ENCODE measurements at regions not wholly inside any gene's neighbourhood (a gene's known extent, or its start where the extent isn't known, plus 50 kb on each side); places are given as distances from the start of the nearest gene placed in this dataset.

- DNase-seq: no peak
Observed at GRCh38 chr3:161555320-161555719, 58.7 kb downstream of the OTOL1 start.

DNA sequence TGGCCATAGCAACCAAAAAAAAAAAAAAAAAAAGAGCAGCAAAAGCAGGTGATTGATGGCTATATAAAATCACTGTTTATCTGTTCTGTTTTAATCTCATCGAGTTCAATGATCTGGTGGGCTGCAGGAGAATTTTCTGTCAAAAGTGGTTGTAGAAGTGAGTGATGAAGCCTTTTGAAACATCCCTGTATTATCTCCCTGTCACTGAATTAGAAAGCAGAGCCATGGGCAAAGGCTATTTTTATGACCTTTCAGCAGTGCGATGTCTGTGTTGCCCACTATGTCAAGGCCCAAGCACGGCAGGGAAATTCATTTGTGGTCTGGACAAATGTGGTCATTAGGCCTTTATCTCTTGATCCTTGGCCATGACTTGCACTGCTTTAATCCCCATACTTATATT, 59.9 kb downstream of the OTOL1 start:
- DNase-seq: no peak

GRCh38 chr3:161556941-161557340, 60.3 kb downstream of the OTOL1 start:
- no peak for DNase-seq

DNA sequence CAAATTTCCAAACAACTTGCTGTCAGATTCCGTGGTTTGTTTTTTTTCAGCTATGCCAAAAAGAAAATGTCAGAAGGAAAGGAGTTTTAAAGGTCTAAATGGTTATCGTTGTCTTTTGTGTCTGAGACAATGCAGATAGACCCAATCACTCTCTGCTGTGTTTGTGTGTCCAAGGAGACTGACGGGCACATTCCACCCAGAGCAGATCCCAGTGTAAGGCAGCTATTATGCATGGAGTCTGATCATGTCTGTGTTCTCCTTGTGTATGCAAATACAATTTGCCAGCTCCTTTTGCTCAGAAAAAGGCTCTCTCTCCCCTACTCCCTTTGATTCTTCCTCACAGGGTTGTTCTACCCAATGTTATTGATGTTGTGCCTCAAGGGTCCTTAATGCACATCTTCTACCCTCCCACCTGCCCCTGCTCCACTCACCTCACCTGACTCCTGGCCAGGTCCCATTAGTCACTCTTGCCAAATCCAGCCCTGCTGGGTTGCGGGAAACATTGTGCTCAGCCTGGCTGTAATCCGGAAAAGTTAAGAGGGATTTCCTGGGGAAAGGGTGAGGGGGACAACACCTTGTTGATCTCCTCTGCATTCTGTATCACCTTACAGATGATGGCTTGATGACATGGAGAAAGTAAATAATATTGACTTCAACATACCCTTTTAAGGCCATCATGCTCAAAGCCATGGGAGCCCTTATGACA, 61.0 kb downstream of the OTOL1 start:
- no peak for DNase-seq

- no peak for DNase-seq
Observed at GRCh38 chr3:161558236-161558635, 61.6 kb downstream of the OTOL1 start.

DNA sequence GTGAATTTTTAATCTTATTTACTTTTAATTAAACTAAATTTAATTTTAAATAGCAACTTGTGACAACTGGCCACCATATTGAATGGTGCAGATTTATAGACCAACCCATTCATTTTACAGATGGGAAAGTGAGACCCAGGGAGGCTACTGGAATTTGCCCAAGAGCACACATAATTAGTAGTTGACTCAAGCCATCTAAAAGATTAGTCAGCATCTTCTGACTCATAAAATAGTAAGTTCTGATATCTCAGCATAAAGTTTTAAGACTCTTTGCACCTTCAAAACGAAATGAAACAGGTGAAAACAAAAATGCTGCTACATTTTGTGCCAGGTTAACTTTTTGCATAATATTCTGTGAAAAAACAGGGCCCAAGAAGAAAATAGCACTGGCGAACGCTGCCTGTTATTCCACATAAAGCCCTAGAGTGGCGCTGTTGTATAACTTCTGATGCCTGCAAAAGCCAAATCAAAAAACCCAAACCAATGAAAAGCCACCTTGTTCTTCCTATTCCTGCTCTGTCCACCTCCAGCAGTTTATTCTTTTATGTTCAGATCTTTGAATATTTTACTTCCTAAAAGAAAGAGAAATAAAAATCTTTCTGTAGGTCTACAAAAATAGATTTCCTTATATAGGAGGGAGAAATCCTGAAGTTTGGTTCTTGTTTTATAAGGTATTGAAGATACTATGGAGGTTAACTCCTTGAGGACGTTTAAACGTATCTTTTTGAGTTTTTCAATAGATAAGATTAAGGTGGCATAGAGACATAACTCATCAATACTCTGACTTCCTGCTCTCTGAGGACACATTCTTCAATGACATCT, 62.8 kb downstream of the OTOL1 start:
- no peak for DNase-seq

DNA sequence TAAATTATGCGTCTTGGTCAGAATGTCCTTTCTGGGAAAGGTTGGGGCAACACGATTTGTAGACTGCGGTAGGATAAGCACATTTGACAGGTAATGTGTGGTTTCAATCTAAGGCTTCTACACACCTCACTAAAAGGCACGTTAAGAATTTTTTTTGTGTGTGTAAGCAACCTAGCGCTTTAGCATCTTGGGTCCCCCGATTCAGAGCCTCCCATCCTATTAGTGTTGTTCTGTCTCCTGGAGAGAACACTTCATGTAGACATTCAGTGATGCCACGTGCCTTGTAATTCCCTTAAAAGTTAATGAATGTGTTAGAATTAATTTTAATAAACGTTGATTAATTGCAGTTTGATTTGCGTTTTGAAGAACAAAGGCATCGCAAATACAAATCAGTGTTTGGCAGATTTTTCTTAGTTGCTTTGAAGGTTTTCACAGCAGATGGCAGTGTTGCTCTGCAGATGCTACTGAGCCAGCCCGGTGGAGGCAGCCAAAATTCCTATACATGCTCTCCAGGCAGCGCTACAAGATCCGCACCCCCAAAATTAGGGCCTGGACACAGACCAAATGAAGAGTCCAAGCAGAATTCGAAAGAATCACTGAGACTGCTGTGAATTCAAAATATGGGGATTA, 63.5 kb downstream of the OTOL1 start:
- DNase-seq: no peak

GRCh38 chr3:161567577-161568361, 71.2 kb downstream of the OTOL1 start:
- no peak for DNase-seq

DNA sequence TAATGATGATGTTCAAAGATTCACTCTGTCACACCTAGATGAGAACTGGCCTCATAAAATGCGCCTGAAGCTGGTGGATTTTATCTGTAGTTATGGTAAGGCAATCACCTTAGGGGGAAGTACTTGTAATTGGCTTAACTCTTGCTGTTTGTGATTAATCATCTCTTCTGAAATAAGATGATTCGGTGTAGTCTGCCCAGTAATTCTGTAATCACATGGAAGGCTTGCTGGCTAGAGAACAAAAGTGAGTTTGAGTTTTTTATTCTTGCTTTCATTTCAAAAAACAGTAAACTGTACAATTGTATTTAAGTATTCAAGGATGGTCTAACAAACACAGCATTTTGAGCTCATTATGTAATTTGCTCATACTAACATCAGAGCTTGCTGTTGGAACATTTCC, 72.1 kb downstream of the OTOL1 start:
- no peak for DNase-seq

DNA sequence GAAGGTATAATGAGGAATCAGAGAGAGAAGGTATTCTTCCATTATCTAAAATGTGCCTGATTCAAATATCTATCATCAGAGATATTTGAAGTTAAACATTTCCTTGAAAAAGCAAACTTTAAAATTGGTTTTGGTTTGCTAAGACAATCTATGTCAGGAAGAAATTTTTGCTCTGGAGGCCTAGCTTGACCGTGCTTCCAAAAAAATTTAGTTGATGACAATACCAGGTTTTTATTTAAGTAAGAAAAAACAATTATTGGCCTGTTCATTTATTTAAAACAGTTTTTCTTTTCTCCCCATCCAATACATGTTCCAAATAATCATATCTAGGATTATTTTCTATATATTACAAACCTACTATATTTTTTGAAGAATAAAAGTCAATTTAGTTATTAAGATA, 75.3 kb downstream of the OTOL1 start:
- no peak for DNase-seq

DNA sequence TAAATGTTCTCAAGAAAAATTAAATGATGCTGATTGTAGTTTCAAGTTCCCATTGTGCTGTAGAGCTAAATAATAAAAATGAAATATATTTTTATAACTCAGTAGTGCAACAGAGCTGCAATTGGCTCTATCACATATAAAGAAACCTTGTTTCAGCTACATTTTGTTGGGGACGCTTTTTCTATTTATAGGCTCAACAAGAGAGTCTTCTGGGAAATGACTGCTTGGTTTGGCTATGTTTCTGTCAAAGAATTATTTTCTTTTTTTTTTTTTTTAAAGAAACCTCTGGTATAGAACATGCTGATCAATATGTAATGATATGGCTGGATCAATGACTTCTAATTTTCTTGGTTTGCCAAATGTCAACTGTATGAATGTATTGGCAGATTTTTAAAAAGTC, 76.5 kb downstream of the OTOL1 start:
- no peak for DNase-seq

- DNase-seq: no peak
Observed at GRCh38 chr3:161575901-161576300, 79.3 kb downstream of the OTOL1 start.

DNA sequence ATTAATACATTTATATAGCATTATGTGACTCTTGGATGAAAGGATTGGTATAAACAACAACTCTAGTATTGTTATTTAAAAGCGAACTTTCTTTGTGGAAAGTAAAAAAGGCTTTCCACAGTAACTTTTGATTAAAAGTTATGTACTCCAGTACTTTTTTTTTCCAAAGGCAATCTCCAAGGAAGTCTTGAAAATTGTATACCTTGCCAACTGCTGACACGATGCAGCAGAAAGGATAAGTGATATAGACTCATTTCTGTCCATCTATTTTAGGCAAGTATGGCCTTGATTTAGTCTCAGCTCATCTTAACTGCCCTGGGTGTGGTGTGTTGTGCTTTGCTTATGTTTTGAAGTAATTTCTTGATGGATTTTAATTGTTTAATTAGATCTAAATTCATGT, 79.7 kb downstream of the OTOL1 start:
- no peak for DNase-seq

- no peak for DNase-seq
Observed at GRCh38 chr3:161576714-161577510, 80.3 kb downstream of the OTOL1 start.

- no peak for DNase-seq
Observed at GRCh38 chr3:161577662-161578061, 81.1 kb downstream of the OTOL1 start.

- DNase-seq: no peak
Observed at GRCh38 chr3:161579395-161580126, 83.0 kb downstream of the OTOL1 start.

DNA sequence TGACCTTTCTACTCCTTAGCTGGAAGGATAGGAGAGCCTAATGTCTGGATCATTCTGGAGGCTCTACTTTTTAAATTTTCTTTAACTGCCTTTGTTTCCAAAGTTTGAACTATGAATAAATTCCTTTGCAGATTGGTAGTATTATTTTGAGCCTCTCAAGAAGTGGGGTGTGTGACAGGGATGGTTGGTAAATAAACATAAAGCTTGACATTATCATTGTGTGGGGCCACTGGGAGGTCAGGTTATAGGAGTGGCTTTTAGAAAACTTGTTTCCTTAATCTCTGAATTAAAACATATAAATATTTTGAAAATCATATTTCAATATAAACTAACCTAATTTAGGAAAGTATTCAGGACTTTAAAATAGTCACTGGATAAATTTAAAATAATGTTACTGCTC, 89.3 kb downstream of the OTOL1 start:
- no peak for DNase-seq

DNA sequence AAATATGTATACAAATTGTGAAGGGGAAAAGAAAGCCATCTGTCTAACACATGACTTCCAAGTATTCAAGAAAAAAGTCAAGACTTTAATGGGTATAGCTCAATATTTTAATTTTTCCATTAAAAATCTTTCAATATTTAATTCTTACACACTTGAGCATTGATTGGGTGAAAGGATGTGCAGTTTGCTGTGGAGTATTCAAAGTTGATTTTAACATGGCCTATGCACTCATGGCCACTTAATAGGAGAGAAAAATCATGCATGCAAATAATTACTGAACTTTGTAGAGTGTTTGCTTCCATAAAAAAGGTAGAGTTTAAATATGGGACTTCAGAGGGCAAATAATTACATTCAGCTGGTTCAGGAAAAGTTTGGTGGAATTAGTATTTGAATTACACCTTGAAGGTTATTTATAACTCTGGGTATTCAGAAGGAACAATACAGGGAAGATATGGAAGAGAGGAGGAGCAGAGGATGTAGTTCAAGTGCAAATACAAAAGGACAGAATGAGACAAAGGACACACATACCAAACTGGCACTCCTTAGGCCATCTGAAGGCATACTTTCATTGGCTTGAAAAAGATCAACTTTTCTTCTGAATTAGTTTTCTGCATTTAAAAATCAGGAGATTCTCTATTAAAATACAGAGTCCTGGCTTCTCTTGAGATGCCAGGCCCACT, 90.1 kb downstream of the OTOL1 start:
- DNase-seq: no peak

- no peak for DNase-seq
Observed at GRCh38 chr3:161598639-161599038, 102.0 kb downstream of the OTOL1 start.

DNA sequence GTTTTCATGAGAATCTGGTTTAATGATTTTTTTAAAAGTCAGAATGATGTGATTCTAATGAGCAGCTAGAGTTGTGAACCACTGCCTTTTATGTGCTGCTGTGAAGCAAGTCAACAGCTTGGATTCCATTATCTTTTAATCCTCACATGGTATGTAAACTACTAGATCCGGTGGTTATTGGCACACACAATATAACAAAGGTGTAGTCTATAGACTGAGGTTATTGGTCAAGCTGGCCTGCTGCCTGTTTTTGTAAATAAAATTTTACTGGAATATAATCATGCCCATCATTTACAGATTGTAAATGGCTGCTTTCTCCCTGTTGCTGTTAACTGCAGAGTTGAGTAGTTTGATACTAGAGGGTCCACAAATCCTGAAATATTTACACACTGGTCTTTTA, 103.1 kb downstream of the OTOL1 start:
- DNase-seq: no peak

DNA sequence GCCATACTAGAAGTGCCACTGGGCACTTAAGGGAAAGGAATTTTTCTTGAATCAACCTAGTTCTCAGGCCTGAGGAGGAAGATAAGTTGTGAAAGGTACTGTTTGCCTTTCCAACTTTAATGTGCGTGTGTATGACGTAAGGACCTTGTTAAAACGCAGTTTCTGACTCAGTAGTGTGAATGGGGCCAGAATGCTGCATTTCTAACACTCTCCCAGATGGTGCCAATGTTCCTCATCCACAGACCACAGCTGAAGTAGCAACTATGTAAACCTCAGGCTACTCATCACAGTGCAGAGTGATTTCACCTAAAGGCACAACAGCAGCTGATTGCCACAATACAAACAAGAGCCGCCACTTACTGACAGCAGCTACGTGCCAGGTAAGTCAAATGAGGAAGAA, 103.6 kb downstream of the OTOL1 start:
- DNase-seq: no peak
